Heart right ventricle (tissue), 16 donors: ENCODE measurements at regions not wholly inside any gene's neighbourhood (a gene's known extent, or its start where the extent isn't known, plus 50 kb on each side); places are given as distances from the start of the nearest gene placed in this dataset.
"Not testable (repeated sequence)": the region's sequence is repeated elsewhere in the genome, so short reads cannot be mapped to it uniquely, and the experiment has no call there.

Experiments
- ATAC-seq, 8 donors: fragments of 200-7000 bp; cut with Tn5 transposase; one replicate each; pipeline ENCODE4 v1.9.1; 2020; ENCODE audit warnings: mild to moderate bottlenecking in 8 of 8, moderate library complexity in 8 of 8, moderate number of reproducible peaks in 1 of 8
- DNase-seq, 2 donors: peaks; one replicate each; pipeline ENCODE4 v3.0.0-alpha.2; 2020
- H3K27ac ChIP-seq, 10 donors: fragments of 200-600 bp; sonication (generic) in 2 of 10; one replicate each; pipeline versions ENCODE4 v1.5.0 to v1.8.0; 2020 to 2022; ENCODE audit warnings: mild to moderate bottlenecking in 3 of 10
- H3K27me3 ChIP-seq, 7 donors: fragments of 200-600 bp; one replicate each; pipeline ENCODE4 v1.8.0; 2021 to 2022; ENCODE audit warnings: mild to moderate bottlenecking in 2 of 7
- H3K36me3 ChIP-seq, 9 donors: fragments of 200-600 bp; sonication (generic) in 1 of 9; one replicate each; pipeline versions ENCODE4 v1.5.0 to v1.8.0; 2020 to 2022; ENCODE audit warnings: mild to moderate bottlenecking in 2 of 9
- H3K4me1 ChIP-seq, 9 donors: fragments of 200-600 bp; sonication (generic) in 1 of 9; one replicate each; pipeline versions ENCODE4 v1.5.0 to v1.8.0; 2020 to 2022; ENCODE audit warnings: mild to moderate bottlenecking in 4 of 9
- H3K4me3 ChIP-seq, 10 donors: fragments of 200-600 bp; sonication (generic) in 2 of 10; one replicate each; pipeline versions ENCODE4 v1.5.0 to v1.8.0; 2020 to 2022; ENCODE audit warnings: mild to moderate bottlenecking in 7 of 10, moderate library complexity in 2 of 10
- H3K9me3 ChIP-seq, 11 donors: fragments of 200-600 bp in 10 of 11; sonication (generic) in 2 of 11; one replicate each; pipeline versions ENCODE4 v1.5.0 to v1.8.0; 2013 to 2022; ENCODE audit warnings: mild to moderate bottlenecking in 2 of 11, control low read depth in 1 of 11, moderate library complexity in 1 of 11
- WGBS, 2 donors: extraction: QIAGEN DNeasy Blood & Tissue Kit; methylation state at CpG; one replicate each; pipeline ENCODE4 v1.1.7; 2013; ENCODE audit warnings: inconsistent platforms in 1 of 2; 5-methylcytosine and 5-hydroxymethylcytosine counted together
- intact Hi-C, 10 donors: fragments of 100-400 bp; cut with DNase I; formaldehyde crosslinking; loops; one replicate each; pipeline versions ENCODE4 v1.11.1 to v1.14.2; 2022
- TF ChIP-seq, protein P1 (sequence below), 9 donors: fragments of 200-600 bp; sonication (generic) in 2 of 9; IDR thresholded peaks; one replicate each; pipeline versions ENCODE4 v1.5.0 to v1.8.0; 2021 to 2022; ENCODE audit warnings: antibody characterized with exemption in 9 of 9, mild to moderate bottlenecking in 5 of 9, moderate library complexity in 1 of 9
- donor health status: Arrhythmogenic right ventricular cardiomyopathy.
- donor health status: ischemic (EF 13 %, LVEDD 7.1; RV severe dilation, severe dysfunction).
- donor health status: healthy with polysubstance abuse.
- donor health status: DM: no; HTN: yes; CAD: no.
- donor health status: DM: no; HTN: no; CAD: no.
- donor health status: ischemic (EF 25% LVEDD 6.9; RV normal size, moderate dysfunction).
- donor health status: ischemic (EF 25% LVEDD 5.7; RV mildly dilated, moderate dysfunction).
- donor health status: healthy.
- donor health status: DM: yes; HTN: yes; CAD: no.
- donor health status: Ischemic cardiomyopathy.
- donor health status: ischemic (EF 35%, LVEDD 5.7; RV mildly dilated, moderate dysfunction).
- donor health status: nonischemic (EF 11% LVEDD 7.7; RV severe dilation, severe dysfunction).
- donor health status: DM: yes; HTN: yes; CAD: no.
- donor health status: PGD.
- donor health status: ischemic (EF 29% LVEDD 5.4; RV normal size, mild dysfunction).
- donor health status: nonischemic (EF 23%, LVEDD 6.1; RV moderate dilation, normal function).

DNA sequence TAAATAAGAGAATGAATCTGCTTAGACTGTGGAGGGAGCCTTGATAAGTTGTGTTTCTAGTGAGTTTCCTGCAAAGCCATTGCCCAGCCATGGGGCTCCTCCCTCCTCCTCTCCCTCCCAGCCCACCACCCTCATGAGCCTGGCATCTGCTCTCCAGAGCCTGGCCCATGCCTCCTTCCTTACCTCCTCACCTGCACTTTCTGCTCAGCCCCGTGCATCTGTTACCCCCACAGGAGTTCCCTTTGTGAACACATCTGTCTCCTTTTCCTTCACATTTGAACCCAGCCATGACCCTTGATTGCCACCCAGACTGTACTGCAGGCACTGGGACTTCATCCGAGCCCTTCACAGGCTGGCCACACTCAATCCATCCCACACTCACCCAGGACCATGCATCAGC is 395.6 kb downstream of the IRX2 start:
- H3K4me3 ChIP-seq, result no peak overlapping the region
- peaks cover 0 to 10% (median under 1%) of the 10 kb centered on the region in 11 donors for H3K9me3 ChIP-seq
- H3K36me3 ChIP-seq, result no peaks in the 10 kb centered on the region
- H3K27ac ChIP-seq, result no peak overlapping the region
- intact Hi-C loops, result no loop called here
- DNase-seq (no peak), ATAC-seq (no peak)
- 71 to 72% methylated on average over 2 of the region's 2 CpGs for WGBS, 2 donors
- no peaks in the 10 kb centered on the region for H3K27me3 ChIP-seq
- no peaks in the 10 kb centered on the region for H3K4me1 ChIP-seq
- TF ChIP-seq, protein P1, sequence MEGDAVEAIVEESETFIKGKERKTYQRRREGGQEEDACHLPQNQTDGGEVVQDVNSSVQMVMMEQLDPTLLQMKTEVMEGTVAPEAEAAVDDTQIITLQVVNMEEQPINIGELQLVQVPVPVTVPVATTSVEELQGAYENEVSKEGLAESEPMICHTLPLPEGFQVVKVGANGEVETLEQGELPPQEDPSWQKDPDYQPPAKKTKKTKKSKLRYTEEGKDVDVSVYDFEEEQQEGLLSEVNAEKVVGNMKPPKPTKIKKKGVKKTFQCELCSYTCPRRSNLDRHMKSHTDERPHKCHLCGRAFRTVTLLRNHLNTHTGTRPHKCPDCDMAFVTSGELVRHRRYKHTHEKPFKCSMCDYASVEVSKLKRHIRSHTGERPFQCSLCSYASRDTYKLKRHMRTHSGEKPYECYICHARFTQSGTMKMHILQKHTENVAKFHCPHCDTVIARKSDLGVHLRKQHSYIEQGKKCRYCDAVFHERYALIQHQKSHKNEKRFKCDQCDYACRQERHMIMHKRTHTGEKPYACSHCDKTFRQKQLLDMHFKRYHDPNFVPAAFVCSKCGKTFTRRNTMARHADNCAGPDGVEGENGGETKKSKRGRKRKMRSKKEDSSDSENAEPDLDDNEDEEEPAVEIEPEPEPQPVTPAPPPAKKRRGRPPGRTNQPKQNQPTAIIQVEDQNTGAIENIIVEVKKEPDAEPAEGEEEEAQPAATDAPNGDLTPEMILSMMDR (IDR thresholded peaks at IDR 0.05), result no peak

DNA sequence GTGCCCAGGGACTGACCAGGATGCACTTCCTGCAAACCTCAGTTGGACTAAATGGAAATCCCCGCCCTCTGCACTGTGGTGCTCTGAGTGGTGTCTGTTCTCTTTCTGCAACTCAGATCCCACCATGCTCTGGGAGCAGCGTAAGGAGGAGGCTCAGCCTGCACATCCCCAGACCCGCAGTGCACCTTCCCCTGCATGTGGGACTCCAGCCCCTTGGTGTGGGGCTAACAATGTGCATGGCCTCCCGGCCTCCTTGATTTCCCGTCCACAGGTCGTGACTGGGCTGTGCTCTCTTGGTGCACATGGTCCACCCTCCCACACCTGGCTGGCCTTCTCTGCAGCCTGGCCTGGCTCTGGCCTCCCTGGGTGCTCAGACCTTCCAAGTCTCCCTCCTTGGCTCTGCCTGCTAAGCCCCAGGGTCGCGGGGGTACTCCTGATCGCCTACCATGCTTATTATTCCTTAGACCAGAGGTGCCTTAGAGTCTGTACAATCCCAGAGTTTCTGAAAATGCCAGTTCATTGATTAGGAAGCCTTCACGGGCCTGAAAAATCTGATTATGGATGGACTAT is 397.5 kb downstream of the IRX2 start:
- Histone ChIP-seq H3K9me3 (peaks cover 0 to 26% (median 5%) of the 10 kb centered on the region in 11 donors), H3K4me1 (no peaks in the 10 kb centered on the region), H3K36me3 (no peaks in the 10 kb centered on the region), H3K27me3 (no peaks in the 10 kb centered on the region), H3K4me3 (no peak overlapping the region), H3K27ac (no peak overlapping the region)
- intact Hi-C loops, result no loop called here
- TF ChIP-seq, protein P1 (IDR thresholded peaks at IDR 0.05), result no peak
- WGBS, 2 donors, result 86 to 91% methylated on average over 10 of the region's 10 CpGs
- no peak for ATAC-seq
- DNase-seq, result no peak

DNA sequence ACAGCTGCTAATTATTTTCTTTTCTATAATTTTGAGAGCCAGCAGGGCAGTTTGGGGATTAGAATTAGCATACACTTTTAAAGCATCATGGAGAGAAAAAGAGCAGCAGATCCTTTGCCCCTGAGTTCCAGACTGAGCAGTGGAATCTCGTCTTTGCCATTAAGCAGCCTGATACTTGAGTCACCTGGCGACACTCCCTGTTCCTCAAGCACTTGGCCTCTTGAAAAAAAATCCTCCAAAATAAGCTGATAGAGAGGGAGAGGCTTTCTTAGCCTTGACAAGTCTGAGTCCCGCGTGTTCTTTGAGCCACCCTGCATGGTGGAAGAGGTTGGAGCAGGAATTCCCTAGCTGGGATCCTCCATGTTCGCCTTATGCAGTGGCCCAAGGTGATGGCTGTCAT is 398.3 kb downstream of the IRX2 start:
- no peaks in the 10 kb centered on the region for H3K4me1 ChIP-seq
- no peaks in the 10 kb centered on the region for H3K36me3 ChIP-seq
- intact Hi-C loops, result no loop called here
- no peak overlapping the region for H3K4me3 ChIP-seq
- ATAC-seq, result no peak
- H3K9me3 ChIP-seq, result peaks cover 0 to 32% (median 5%) of the 10 kb centered on the region in 11 donors
- H3K27ac ChIP-seq, result no peak overlapping the region
- 73 to 80% methylated on average over 5 of the region's 5 CpGs for WGBS, 2 donors
- TF ChIP-seq, protein P1 (IDR thresholded peaks at IDR 0.05), result no peak
- DNase-seq, result no peak
- H3K27me3 ChIP-seq, result no peaks in the 10 kb centered on the region

DNA sequence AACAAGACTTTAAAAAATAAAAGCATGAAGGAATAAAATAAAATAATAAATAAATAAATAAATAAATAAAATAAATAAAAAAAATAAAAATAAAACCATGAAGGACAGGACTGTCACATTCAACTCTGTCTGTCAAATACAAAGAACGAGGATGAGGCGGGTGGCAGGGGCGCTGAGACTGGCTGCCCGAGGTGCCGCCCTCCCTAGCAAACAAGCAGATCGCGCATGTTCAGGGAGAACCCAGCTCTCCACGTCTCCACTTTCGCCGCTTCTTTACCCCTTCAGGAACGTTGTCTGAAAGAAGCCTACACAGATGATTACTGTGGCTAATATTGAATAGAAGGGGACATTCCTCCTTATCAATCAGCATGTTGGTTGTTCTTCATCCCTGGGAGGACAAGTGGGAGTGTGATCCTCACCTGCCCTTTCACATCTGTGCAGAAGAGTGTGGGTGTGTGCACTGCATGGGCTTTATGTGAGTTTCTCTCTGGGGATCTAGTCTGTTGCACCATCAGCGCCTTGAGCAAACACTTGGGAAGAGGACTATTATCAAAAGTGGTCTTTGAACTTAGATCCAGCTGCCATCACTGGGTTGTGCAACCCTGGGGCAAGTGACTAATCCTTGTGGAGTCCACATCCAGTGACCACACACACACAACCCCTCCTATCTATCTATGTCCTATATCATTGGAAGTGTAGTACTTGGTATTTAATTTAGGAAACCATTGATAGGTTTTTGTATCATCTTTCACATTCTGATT is 399.2 kb downstream of the IRX2 start:
- intact Hi-C loops, result no loop called here
- WGBS, 2 donors, result 89 to 90% methylated on average over 12 of the region's 12 CpGs
- H3K4me3 ChIP-seq, result no peak overlapping the region
- no peaks in the 10 kb centered on the region for H3K27me3 ChIP-seq
- H3K4me1 ChIP-seq, result no peaks in the 10 kb centered on the region
- H3K36me3 ChIP-seq, result no peaks in the 10 kb centered on the region
- TF ChIP-seq, protein P1 (IDR thresholded peaks at IDR 0.05), result no peak
- H3K9me3 ChIP-seq, result peaks cover 0 to 37% (median 5%) of the 10 kb centered on the region in 11 donors
- ATAC-seq (no peak), DNase-seq (no peak)
- H3K27ac ChIP-seq, result no peak overlapping the region

DNA sequence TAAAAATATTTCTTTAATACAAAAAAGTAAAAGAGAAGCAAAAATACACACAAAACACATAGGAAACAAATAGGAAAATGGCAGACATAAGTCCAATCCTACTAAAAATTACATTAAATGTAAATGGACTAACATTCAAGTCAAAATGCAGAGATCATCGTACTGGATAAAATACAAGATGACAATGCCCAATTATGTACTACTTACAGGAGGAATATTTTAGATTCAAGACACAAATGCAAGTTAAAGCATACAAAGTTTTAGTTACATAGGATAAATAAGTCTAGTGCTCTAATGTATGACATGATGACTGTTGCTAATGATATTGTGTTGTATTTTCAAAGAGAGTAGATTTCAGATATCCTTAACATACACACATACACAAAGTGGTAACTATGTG is 401.7 kb downstream of the IRX2 start:
- WGBS, 2 donors, result 89 to 95% methylated on average over 1 of the region's 1 CpG
- DNase-seq, ATAC-seq, H3K4me3 ChIP-seq, intact Hi-C loops, H3K36me3 ChIP-seq, H3K27ac ChIP-seq, H3K4me1 ChIP-seq: not testable (repeated sequence)
- Histone ChIP-seq H3K27me3 (peaks cover 0 to 16% (median 4%) of the 10 kb centered on the region in 7 donors), H3K9me3 (peaks cover 0 to 53% (median 5%) of the 10 kb centered on the region in 11 donors)
